Uterus (tissue), 2 donors: ENCODE measurements at regions not wholly inside any gene's neighbourhood (a gene's known extent, or its start where the extent isn't known, plus 50 kb on each side); places are given as distances from the start of the nearest gene placed in this dataset.

Experiments used
- CTCF ChIP-seq, 4 experiments: fragments of 200-600 bp in 2 of 4; fragments of 450-650 bp in 2 of 4; sonication (generic) in 2 of 4; IDR thresholded peaks; one replicate each; pipeline ENCODE4 v1.5.1; 2016 to 2019; ENCODE audit warnings: antibody characterized with exemption in 4 of 4, mild to moderate bottlenecking in 2 of 4, moderate library complexity in 1 of 4
- POLR2A ChIP-seq, 2 donors: fragments of 450-650 bp; IDR thresholded peaks; one replicate each; pipeline ENCODE4 v1.6.1; 2016; ENCODE audit warnings: antibody characterized with exemption in 2 of 2, mild to moderate bottlenecking in 1 of 2, moderate library complexity in 1 of 2

- TF ChIP-seq CTCF (IDR thresholded peaks at IDR 0.05) (no peak), POLR2A (IDR thresholded peaks at IDR 0.05) (no peak)
Observed at GRCh38 chr19:30183807-30184490, 188.2 kb upstream of the ZNF536 start.
